DND-41 (cell line): ENCODE measurements at regions not wholly inside any gene's neighbourhood (a gene's known extent, or its start where the extent isn't known, plus 50 kb on each side); places are given as distances from the start of the nearest gene placed in this dataset.

Source experiments
- CTCF ChIP-seq: IDR thresholded peaks from 2 replicates; pipeline ENCODE4 v1.5.1; 2012; ENCODE audit warnings: borderline replicate concordance, low read length, moderate library complexity, mild to moderate bottlenecking; ENCODE audit not compliant: poor library complexity, severe bottlenecking; ENCODE audit errors: extremely low read depth
- EZH2 ChIP-seq: IDR thresholded peaks from 3 replicates; pipeline ENCODE4 v1.6.1; 2012; ENCODE audit warnings: borderline replicate concordance, low read depth, mild to moderate bottlenecking, moderate library complexity, low read length, inconsistent platforms; ENCODE audit not compliant: severe bottlenecking

- TF ChIP-seq EZH2 = no peak
- no peak for TF ChIP-seq CTCF
Observed at GRCh38 chr14:98168211-98168985, 1103.6 kb downstream of the BCL11B start.
